NCI-H748 treated with DMSO at 0.1 percent for 48 hours (cell line): ENCODE measurements at regions not wholly inside any gene's neighbourhood (a gene's known extent, or its start where the extent isn't known, plus 50 kb on each side); places are given as distances from the start of the nearest gene placed in this dataset.
"Not testable (repeated sequence)": the region's sequence is repeated elsewhere in the genome, so short reads cannot be mapped to it uniquely, and the experiment has no call there.

Source experiments
- DNase-seq: peaks from one replicate; lab custom pipeline; 2025; lab: John Stamatoyannopoulos, UW

GRCh38 chr4:117691572-117692351 is 342.5 kb upstream of the NDST3 start:
- DNase-seq = no peak

DNA sequence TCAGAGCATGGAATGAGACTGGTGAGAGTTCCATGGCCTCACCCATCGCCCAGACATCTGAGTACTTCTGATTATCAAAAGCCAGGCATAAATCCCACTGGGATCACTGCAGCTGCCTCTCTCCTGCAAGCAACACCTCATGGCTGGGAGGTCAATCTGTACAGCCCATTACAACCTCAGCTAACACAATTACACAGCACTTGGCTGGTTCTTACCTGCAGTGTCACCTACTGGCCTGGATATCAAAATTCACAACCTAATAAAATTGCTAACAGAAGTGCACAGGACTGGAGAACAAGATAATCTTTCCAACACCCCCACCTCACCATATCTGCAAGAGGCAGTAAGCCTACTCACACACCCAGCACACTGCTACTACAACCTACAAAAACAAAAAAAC is 341.7 kb upstream of the NDST3 start:
- no peak for DNase-seq

DNA sequence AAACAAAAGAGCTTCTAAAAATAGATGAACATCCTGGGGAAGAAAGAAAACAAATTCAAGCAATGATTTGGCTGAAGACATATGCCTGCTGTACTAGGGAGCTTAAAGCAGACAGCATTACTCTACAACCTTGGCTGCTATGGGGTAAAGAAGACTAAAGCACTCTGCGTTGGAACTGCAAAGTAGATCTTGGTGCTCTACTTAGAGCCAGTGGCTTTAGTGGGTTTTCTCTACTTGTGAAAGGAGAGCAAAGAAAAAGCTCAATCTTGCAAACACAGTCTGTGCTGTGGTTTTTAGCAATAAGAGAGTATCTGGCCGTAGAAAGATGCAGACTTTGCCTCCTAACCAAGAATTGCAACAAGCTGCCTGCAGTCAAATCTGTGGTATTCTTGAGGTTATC is 334.7 kb upstream of the NDST3 start:
- DNase-seq = no peak

GRCh38 chr4:117700111-117700892 is 334.0 kb upstream of the NDST3 start:
- DNase-seq = no peak

GRCh38 chr4:117702353-117702752 is 331.9 kb upstream of the NDST3 start:
- DNase-seq = no peak

- no peak for DNase-seq
These were observed 329.6 kb upstream of the NDST3 start for GRCh38 chr4:117704721-117705120.

- no peak for DNase-seq
These were observed 293.6 kb upstream of the NDST3 start for GRCh38 chr4:117740736-117741135.

GRCh38 chr4:117745379-117745778 is 288.9 kb upstream of the NDST3 start:
- not testable (repeated sequence) for DNase-seq

- no peak for DNase-seq
These were observed 278.8 kb upstream of the NDST3 start for GRCh38 chr4:117755438-117755837.

GRCh38 chr4:117768610-117769009 is 265.7 kb upstream of the NDST3 start:
- no peak for DNase-seq

- DNase-seq = no peak
These were observed 263.8 kb upstream of the NDST3 start for GRCh38 chr4:117770269-117771102.

DNA sequence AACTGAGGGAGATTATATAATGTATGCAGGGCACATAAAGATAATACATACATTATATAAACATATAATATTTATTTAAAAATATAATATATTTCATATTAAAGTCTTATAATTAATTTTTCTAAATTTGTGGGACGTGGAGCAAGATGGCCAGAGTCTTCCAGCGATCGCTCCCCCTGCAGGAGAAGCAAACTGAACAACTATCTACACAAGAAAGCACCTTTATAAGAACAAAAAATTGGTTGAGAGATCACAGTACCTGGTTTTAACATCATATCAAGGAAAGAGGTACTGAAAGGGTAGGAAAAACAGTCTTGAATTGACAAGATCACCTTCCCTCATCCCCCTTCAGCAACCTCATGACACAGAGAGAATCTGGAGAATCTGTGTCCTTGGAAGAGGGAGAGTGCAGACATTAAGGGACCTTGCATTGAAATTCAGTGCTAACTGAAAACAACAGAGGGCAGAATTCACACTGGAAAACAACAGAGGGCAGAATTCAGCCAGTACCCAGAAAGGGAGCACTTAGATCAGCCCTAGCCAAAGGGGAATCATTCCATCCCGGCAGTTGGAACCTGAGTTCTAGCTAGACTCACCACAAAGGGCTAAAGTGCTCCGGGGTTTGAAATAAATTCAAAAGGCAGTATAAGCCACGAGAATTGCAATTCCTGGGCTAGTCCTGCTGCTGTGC is 262.5 kb upstream of the NDST3 start:
- DNase-seq = no peak

- no peak for DNase-seq
These were observed 261.0 kb upstream of the NDST3 start for GRCh38 chr4:117773064-117773936.

DNA sequence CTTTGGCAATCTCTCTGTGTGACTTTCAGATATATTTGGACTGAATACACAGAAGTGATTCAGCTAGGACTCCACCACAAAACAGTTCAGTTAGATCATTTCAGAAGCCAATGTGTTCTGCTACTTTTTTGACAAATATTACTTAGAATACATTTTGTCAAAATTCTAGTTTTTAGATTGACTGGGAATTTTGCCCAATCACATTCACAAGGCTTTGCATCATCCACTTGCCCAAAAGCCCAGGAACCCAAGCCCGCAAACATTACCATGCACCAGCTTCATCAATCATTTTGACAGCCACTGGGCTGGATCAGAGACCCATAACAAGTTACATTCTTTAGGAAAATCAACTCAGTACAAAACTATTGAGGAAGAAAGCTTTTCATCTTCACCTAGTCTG is 256.6 kb upstream of the NDST3 start:
- DNase-seq = no peak

- no peak for DNase-seq
These were observed 250.6 kb upstream of the NDST3 start for GRCh38 chr4:117783716-117784115.

DNA sequence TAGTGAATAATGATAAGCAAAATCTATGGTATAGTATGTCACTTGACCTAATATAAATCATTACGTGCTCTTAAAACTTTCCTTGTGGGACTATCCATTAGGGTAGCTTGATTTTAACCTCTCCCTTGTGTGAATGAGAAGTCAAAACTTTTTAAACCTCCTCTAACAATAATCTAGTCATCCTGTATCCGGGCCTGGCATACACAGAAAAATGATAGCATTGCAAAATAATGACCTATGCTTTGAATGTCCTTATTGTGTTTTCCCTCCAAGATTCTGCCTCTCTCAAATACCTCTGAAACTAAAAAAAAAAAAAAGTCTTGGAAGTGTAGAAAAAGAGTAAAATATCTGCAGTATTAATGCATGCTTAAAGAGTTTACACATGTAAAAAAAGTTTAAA is 250.0 kb upstream of the NDST3 start:
- DNase-seq = no peak

GRCh38 chr4:117786566-117786965 is 247.7 kb upstream of the NDST3 start:
- DNase-seq = no peak

DNA sequence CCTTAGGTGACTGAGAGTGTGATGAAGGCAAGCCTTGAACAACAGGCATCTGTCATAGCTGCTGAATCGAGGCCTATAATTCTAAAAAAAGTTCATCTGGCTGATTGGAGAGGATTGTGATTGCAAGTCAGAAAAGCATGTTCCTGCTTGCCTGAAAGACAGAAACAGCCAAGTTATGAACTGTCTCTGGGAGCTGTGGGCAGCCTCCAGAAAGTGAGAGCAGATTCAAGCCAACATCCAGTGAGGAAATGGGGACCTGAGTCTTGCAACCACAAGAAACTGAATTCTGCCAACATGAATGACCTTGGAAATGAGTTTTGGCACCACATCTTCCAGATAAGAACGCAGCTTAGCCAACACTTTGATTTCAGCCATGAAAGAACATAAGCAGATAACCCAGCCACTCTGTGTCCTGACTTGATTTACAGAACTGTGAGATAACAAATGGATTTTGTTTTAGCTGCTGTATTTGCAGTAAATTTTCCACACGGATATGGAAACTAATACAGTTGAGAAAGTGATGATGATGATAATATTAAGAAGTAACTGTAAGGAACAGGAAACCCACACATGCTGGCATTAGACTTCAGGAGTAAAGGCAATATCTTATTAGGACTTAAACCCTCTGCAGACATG is 240.3 kb upstream of the NDST3 start:
- DNase-seq = no peak

DNA sequence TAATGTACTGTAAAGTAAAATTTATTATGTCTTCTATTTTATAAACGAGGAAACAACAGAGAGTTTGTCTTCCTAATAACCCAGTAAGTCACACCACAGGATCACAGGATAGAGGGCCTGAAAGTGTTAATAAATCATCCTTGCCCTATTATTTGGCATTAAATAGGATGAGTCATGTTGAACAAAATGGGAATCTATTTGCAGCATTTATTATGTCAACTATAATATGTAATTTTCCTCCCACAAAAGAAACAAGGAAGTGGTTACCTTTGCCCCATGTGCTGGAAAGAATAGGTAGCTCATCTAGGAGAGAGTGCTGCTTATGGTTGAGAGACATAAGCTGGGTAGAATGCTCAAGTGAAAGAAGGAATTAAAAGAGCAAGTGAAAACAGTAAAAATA is 237.6 kb upstream of the NDST3 start:
- DNase-seq = peak; percentile 40

- no peak for DNase-seq
These were observed 233.7 kb upstream of the NDST3 start for GRCh38 chr4:117800636-117801035.
